Lower leg skin (tissue), 4 donors: ENCODE measurements at regions not wholly inside any gene's neighbourhood (a gene's known extent, or its start where the extent isn't known, plus 50 kb on each side); places are given as distances from the start of the nearest gene placed in this dataset.

Source experiments
- DNase-seq, 2 donors: peaks; one replicate each; pipeline ENCODE4 v3.0.0-alpha.2; 2019; ENCODE audit warnings: low spot score in 2 of 2
- H3K4me3 ChIP-seq: fragments of 200-600 bp; sonication (generic); 2 replicates; pipeline ENCODE4 v1.5.1; 2017; ENCODE audit warnings: mild to moderate bottlenecking, low read depth; ENCODE audit not compliant: poor library complexity, severe bottlenecking
- CTCF ChIP-seq, 3 donors: fragments of 450-650 bp; IDR thresholded peaks; one replicate each; pipeline ENCODE4 v1.5.1; 2016; ENCODE audit warnings: antibody characterized with exemption in 3 of 3, mild to moderate bottlenecking in 3 of 3, moderate library complexity in 2 of 3
- POLR2A ChIP-seq, 2 donors: fragments of 450-650 bp; IDR thresholded peaks; one replicate each; pipeline ENCODE4 v1.6.1; 2016 to 2017; ENCODE audit warnings: antibody characterized with exemption in 2 of 2, mild to moderate bottlenecking in 1 of 2, moderate library complexity in 1 of 2
- WGBS, 2 donors: methylation state at CpG; one replicate each; pipeline ENCODE4 v1.1.5; 2018; 5-methylcytosine and 5-hydroxymethylcytosine counted together
- intact Hi-C: fragments of 100-400 bp; cut with DNase I; formaldehyde crosslinking; loops from one replicate; pipeline ENCODE4 v1.15.0; 2023; ENCODE audit warnings: low total_unique reads

GRCh38 chr18:24678626-24679025, 218.2 kb downstream of the HRH4 start:
- no peak overlapping the region for H3K4me3 ChIP-seq
- 64 to 74% methylated on average over 3 of the region's 3 CpGs for WGBS, 2 donors
- TF ChIP-seq POLR2A (IDR thresholded peaks at IDR 0.05) (no peak), CTCF (IDR thresholded peaks at IDR 0.05) (no peak)
- no peak for DNase-seq
- intact Hi-C loops: no loop called here

GRCh38 chr18:24679062-24679461, 218.6 kb downstream of the HRH4 start:
- TF ChIP-seq POLR2A (IDR thresholded peaks at IDR 0.05): no peak
- no peak for TF ChIP-seq CTCF (IDR thresholded peaks at IDR 0.05)
- intact Hi-C loops: no loop called here
- no peak for DNase-seq
- no peak overlapping the region for H3K4me3 ChIP-seq
- WGBS, 2 donors: 54 to 62% methylated on average over 4 of the region's 4 CpGs

- no peak for DNase-seq
- intact Hi-C loops: no loop called here
- TF ChIP-seq CTCF (IDR thresholded peaks at IDR 0.05): no peak
- no peak for TF ChIP-seq POLR2A (IDR thresholded peaks at IDR 0.05)
- no peak overlapping the region for H3K4me3 ChIP-seq
- 82 to 88% methylated on average over 1 of the region's 1 CpG for WGBS, 2 donors
Observed at GRCh38 chr18:24683925-24684324, 223.5 kb downstream of the HRH4 start.

- WGBS, 2 donors: 68 to 90% methylated on average over 5 of the region's 5 CpGs
- intact Hi-C loops: no loop called here
- TF ChIP-seq CTCF (IDR thresholded peaks at IDR 0.05) (no peak), POLR2A (IDR thresholded peaks at IDR 0.05) (no peak)
- no peak for DNase-seq
- H3K4me3 ChIP-seq: no peak overlapping the region
Observed at GRCh38 chr18:24685254-24685959, 225.0 kb downstream of the HRH4 start.

- TF ChIP-seq CTCF (IDR thresholded peaks at IDR 0.05): no peak
- no peak for TF ChIP-seq POLR2A (IDR thresholded peaks at IDR 0.05)
- WGBS, 2 donors: 30 to 43% methylated on average over 3 of the region's 3 CpGs
- intact Hi-C loops: no loop called here
Observed at GRCh38 chr18:24695168-24695567, 234.7 kb downstream of the HRH4 start.

GRCh38 chr18:24702001-24702515, 241.6 kb downstream of the HRH4 start:
- no peak overlapping the region for H3K4me3 ChIP-seq
- 41 to 55% methylated on average over 3 of the region's 3 CpGs for WGBS, 2 donors
- intact Hi-C loops: no loop called here
- DNase-seq: no peak
- TF ChIP-seq CTCF (IDR thresholded peaks at IDR 0.05): no peak
- no peak for TF ChIP-seq POLR2A (IDR thresholded peaks at IDR 0.05)

More at GRCh38 chr18:24695168-24695567, 234.7 kb downstream of the HRH4 start:
- DNase-seq: no peak
- no peak overlapping the region for H3K4me3 ChIP-seq
